Fibroblast of lung (primary cell): ENCODE measurements at regions not wholly inside any gene's neighbourhood (a gene's known extent, or its start where the extent isn't known, plus 50 kb on each side); places are given as distances from the start of the nearest gene placed in this dataset.
A peak's percentile ranks its signal among the peaks of the same experiment; 100 is the strongest.

ENCODE experiments used
- DNase-seq, 2 donors: peaks; one replicate each; pipeline versions ENCODE4 v3.0.0 to v3.0.0-alpha.2; 2010; ENCODE audit warnings: low read depth in 2 of 2
- H2AFZ ChIP-seq: 2 replicates; pipeline ENCODE4 v1.5.1; 2012; ENCODE audit warnings: low read length, control low read depth, inconsistent platforms
- H3K27ac ChIP-seq: 2 replicates; pipeline ENCODE4 v1.5.1; 2011; ENCODE audit warnings: low read length, control low read depth; ENCODE audit not compliant: insufficient read depth
- H3K27me3 ChIP-seq: 2 replicates; pipeline ENCODE4 v1.5.1; 2011; ENCODE audit warnings: mild to moderate bottlenecking, low read length; ENCODE audit not compliant: control insufficient read depth, insufficient read depth
- H3K36me3 ChIP-seq: 2 replicates; pipeline ENCODE4 v1.5.1; 2011; ENCODE audit warnings: low read length; ENCODE audit not compliant: control insufficient read depth, insufficient read depth
- H3K4me1 ChIP-seq: 2 replicates; pipeline ENCODE4 v1.5.1; 2011; ENCODE audit warnings: low read length; ENCODE audit not compliant: control insufficient read depth, insufficient read depth; ENCODE audit errors: extremely low read depth
- H3K4me2 ChIP-seq: 2 replicates; pipeline ENCODE4 v1.5.1; 2011; ENCODE audit warnings: low read length, control low read depth; ENCODE audit not compliant: insufficient read depth; ENCODE audit errors: extremely low read depth
- H3K4me3 ChIP-seq, 4 experiments: fragments of 200-600 bp in 1 of 4; sonication (generic) in 1 of 4; replicated peaks in 1 of 4; 2 replicates each; pipeline ENCODE4 v1.5.1; 2011 to 2016; ENCODE audit warnings: low read length in 4 of 4, low read depth in 3 of 4, mild to moderate bottlenecking in 3 of 4, control low read depth in 2 of 4, inconsistent platforms in 1 of 4, mixed read lengths in 1 of 4; ENCODE audit not compliant: insufficient read depth in 1 of 4; ENCODE audit errors: control extremely low read depth in 1 of 4
- H3K79me2 ChIP-seq: 2 replicates; pipeline ENCODE4 v1.5.1; 2012; ENCODE audit warnings: mild to moderate bottlenecking, low read length, inconsistent platforms; ENCODE audit not compliant: control insufficient read depth, insufficient read depth
- H3K9ac ChIP-seq: 2 replicates; pipeline ENCODE4 v1.5.1; 2011; ENCODE audit warnings: mild to moderate bottlenecking, low read length, control low read depth; ENCODE audit not compliant: insufficient read depth
- H3K9me3 ChIP-seq: 2 replicates; pipeline ENCODE4 v1.5.1; 2012; ENCODE audit warnings: low read depth, low read length; ENCODE audit not compliant: control insufficient read depth, insufficient read depth
- H4K20me1 ChIP-seq: 2 replicates; pipeline ENCODE4 v1.5.1; 2011; ENCODE audit warnings: low read length; ENCODE audit not compliant: control insufficient read depth, insufficient read depth; ENCODE audit errors: extremely low read depth
- EZH2 ChIP-seq: IDR thresholded peaks from 2 replicates; pipeline ENCODE4 v1.5.1; 2012; ENCODE audit warnings: low read length, control low read depth, mild to moderate bottlenecking; ENCODE audit errors: missing control alignments
- TF ChIP-seq, protein P1 (sequence below), 2 donors: IDR thresholded peaks in 1 of 2; conservative IDR thresholded peaks in 1 of 2; 1 replicate in 1 of 2; 2 replicates in 1 of 2; pipeline ENCODE4 v1.5.1; 2011 to 2012; ENCODE audit warnings: low read length in 2 of 2, control low read depth in 1 of 2, inconsistent platforms in 1 of 2, low read depth in 1 of 2, mild to moderate bottlenecking in 1 of 2

GRCh38 chr21:15208786-15209185, 144.0 kb upstream of the NRIP1 start:
- no peaks in the 10 kb centered on the region for H4K20me1 ChIP-seq
- H3K36me3 ChIP-seq: no peaks in the 10 kb centered on the region
- no peak overlapping the region for H3K4me2 ChIP-seq
- no peak for DNase-seq
- no peaks in the 10 kb centered on the region for H3K9me3 ChIP-seq
- H2AFZ ChIP-seq: no peak overlapping the region
- H3K79me2 ChIP-seq: no peaks in the 10 kb centered on the region
- H3K4me3 ChIP-seq: no peak overlapping the region
- H3K27me3 ChIP-seq: no peaks in the 10 kb centered on the region
- H3K4me1 ChIP-seq: no peaks in the 10 kb centered on the region
- H3K9ac ChIP-seq: no peak overlapping the region
- TF ChIP-seq EZH2: no peak
- TF ChIP-seq, protein P1, sequence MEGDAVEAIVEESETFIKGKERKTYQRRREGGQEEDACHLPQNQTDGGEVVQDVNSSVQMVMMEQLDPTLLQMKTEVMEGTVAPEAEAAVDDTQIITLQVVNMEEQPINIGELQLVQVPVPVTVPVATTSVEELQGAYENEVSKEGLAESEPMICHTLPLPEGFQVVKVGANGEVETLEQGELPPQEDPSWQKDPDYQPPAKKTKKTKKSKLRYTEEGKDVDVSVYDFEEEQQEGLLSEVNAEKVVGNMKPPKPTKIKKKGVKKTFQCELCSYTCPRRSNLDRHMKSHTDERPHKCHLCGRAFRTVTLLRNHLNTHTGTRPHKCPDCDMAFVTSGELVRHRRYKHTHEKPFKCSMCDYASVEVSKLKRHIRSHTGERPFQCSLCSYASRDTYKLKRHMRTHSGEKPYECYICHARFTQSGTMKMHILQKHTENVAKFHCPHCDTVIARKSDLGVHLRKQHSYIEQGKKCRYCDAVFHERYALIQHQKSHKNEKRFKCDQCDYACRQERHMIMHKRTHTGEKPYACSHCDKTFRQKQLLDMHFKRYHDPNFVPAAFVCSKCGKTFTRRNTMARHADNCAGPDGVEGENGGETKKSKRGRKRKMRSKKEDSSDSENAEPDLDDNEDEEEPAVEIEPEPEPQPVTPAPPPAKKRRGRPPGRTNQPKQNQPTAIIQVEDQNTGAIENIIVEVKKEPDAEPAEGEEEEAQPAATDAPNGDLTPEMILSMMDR (conservative IDR thresholded peaks at IDR 0.05 in 1 of 2, IDR thresholded peaks at IDR 0.05 in 1 of 2; ENCODE audit: low read depth in 1 of 2, low read length in 2 of 2): no peak
- H3K27ac ChIP-seq: no peak overlapping the region

DNA sequence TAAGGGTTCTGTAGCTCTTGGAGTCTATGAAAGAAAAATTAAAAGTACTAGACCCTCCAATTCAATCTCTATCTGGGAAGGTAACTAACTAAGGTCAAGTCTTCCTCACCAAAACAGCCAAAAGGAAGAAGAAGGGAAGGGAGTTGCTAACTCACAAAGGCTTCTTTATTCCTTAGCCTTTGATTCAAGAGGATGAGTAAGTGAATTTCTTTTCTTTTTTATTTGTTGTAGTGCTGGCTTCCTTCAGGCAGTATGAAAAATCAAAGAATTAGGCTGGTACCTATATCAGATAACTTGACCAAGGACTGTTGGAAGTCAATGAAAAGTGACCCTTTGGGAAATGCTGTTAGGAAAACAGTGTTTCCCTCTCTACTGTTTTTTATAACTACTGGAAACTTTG, 144.4 kb upstream of the NRIP1 start:
- no peak for TF ChIP-seq EZH2
- TF ChIP-seq, protein P1 (conservative IDR thresholded peaks at IDR 0.05 in 1 of 2, IDR thresholded peaks at IDR 0.05 in 1 of 2; ENCODE audit: low read depth in 1 of 2, low read length in 2 of 2): no peak
- no peak overlapping the region for H3K4me2 ChIP-seq
- no peaks in the 10 kb centered on the region for H3K4me1 ChIP-seq
- no peak overlapping the region for H3K4me3 ChIP-seq
- H3K27me3 ChIP-seq: no peaks in the 10 kb centered on the region
- H3K9me3 ChIP-seq: no peaks in the 10 kb centered on the region
- H3K36me3 ChIP-seq: no peaks in the 10 kb centered on the region
- H3K79me2 ChIP-seq: no peaks in the 10 kb centered on the region
- no peak overlapping the region for H3K9ac ChIP-seq
- no peak overlapping the region for H2AFZ ChIP-seq
- H4K20me1 ChIP-seq: no peaks in the 10 kb centered on the region
- no peak overlapping the region for H3K27ac ChIP-seq
- no peak for DNase-seq

- Histone ChIP-seq H3K9ac (no peak overlapping the region), H4K20me1 (no peaks in the 10 kb centered on the region), H3K36me3 (no peaks in the 10 kb centered on the region), H3K4me1 (no peaks in the 10 kb centered on the region), H3K79me2 (no peaks in the 10 kb centered on the region), H2AFZ (no peak overlapping the region), H3K4me2 (no peak overlapping the region), H3K27me3 (no peaks in the 10 kb centered on the region), H3K27ac (no peak overlapping the region), H3K4me3 (no peak overlapping the region), H3K9me3 (no peaks in the 10 kb centered on the region)
- no peak for TF ChIP-seq EZH2
- DNase-seq: peak in 1 of 2 donors; percentile 82
Observed at GRCh38 chr21:15210235-15210678, 145.5 kb upstream of the NRIP1 start.
